Endodermal cell (in vitro differentiated cells): ENCODE measurements at regions not wholly inside any gene's neighbourhood (a gene's known extent, or its start where the extent isn't known, plus 50 kb on each side); places are given as distances from the start of the nearest gene placed in this dataset.

Experiments used
- DNase-seq: peaks from one replicate; pipeline ENCODE4 v3.0.0-alpha.2; 2017
- H3K27ac ChIP-seq: 2 replicates; pipeline ENCODE4 v1.5.1; 2013; ENCODE audit warnings: mild to moderate bottlenecking, low read depth, low read length, moderate library complexity
- H3K27me3 ChIP-seq: 2 replicates; pipeline ENCODE4 v1.6.1; 2013; ENCODE audit warnings: mild to moderate bottlenecking, low read length, moderate library complexity; ENCODE audit not compliant: insufficient read depth, control insufficient read depth, poor library complexity, severe bottlenecking
- H3K36me3 ChIP-seq: 2 replicates; pipeline ENCODE4 v1.7.0; 2013; ENCODE audit warnings: mild to moderate bottlenecking, low read length, moderate library complexity; ENCODE audit not compliant: control insufficient read depth, insufficient read depth
- H3K4me1 ChIP-seq: one replicate; pipeline ENCODE4 v1.7.0; 2013; ENCODE audit warnings: low read length; ENCODE audit not compliant: control insufficient read depth, insufficient read depth
- H3K4me3 ChIP-seq: 2 replicates; pipeline ENCODE4 v1.5.1; 2013; ENCODE audit warnings: mild to moderate bottlenecking, low read length, moderate library complexity
- H3K9ac ChIP-seq: 2 replicates; pipeline ENCODE4 v1.6.1; 2013; ENCODE audit warnings: mild to moderate bottlenecking, low read length, moderate library complexity; ENCODE audit not compliant: poor library complexity, severe bottlenecking; ENCODE audit errors: extremely low read depth
- H3K9me3 ChIP-seq: 2 replicates; pipeline ENCODE4 v1.6.1; 2013; ENCODE audit warnings: mild to moderate bottlenecking, low read length, moderate library complexity; ENCODE audit not compliant: control insufficient read depth
- H3K27ac Mint-ChIP-seq: 2 replicates; pipeline ENCODE4 v1.8.0; 2020; ENCODE audit warnings: mixed read lengths
- H3K27me3 Mint-ChIP-seq: 2 replicates; pipeline ENCODE4 v1.8.0; 2021; ENCODE audit warnings: mild to moderate bottlenecking, mixed read lengths; ENCODE audit not compliant: insufficient read depth
- H3K36me3 Mint-ChIP-seq: 2 replicates; pipeline ENCODE4 v1.8.0; 2020; ENCODE audit warnings: low read depth, mixed read lengths
- H3K4me1 Mint-ChIP-seq: 2 replicates; pipeline ENCODE4 v1.8.0; 2020; ENCODE audit warnings: mixed read lengths
- H3K4me3 Mint-ChIP-seq: 2 replicates; pipeline ENCODE4 v1.8.0; 2020; ENCODE audit warnings: mild to moderate bottlenecking, moderate library complexity, mixed read lengths
- H3K9me3 Mint-ChIP-seq: 2 replicates; pipeline ENCODE4 v1.8.0; 2020; ENCODE audit warnings: mild to moderate bottlenecking, mixed read lengths
- WGBS, 2 experiments: methylation state at CpG; one replicate each; pipeline versions ENCODE4 v1.1.5 to v1.1.7; 2013; ENCODE audit warnings: missing lambda C conversion rate in 2 of 2, mixed read lengths in 1 of 2; ENCODE audit not compliant: insufficient coverage in 1 of 2, insufficient read length in 1 of 2; 5-methylcytosine and 5-hydroxymethylcytosine counted together
- TF ChIP-seq, protein P1 (sequence below): fragments of 200-600 bp; sonication (generic); conservative IDR thresholded peaks from 2 replicates; pipeline ENCODE4 v1.5.0; 2021; ENCODE audit warnings: antibody characterized with exemption, mild to moderate bottlenecking

DNA sequence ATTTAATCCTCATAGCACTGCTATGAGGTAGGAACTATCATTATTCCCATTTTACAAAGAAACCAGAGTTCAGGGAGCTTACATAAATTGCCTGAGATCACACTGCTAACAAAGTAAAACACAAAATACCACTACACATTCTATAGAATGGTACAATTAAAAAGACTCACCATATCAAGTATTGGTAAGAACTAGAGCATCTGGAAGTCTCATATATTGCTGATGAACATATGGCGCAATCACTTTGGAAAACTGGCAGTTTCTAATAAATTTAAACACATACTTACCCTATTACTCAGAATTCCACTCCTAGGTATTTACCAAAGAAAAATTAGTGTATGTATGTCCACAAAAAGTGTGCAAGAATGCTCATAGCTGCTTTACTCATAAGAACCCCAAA, 261.5 kb downstream of the RRAGC start:
- Mint-ChIP-seq H3K27me3 (peaks cover 54% of the 10 kb centered on the region), H3K27ac (no peak overlapping the region), H3K9me3 (peaks cover 2% of the 10 kb centered on the region), H3K4me3 (no peak overlapping the region), H3K4me1 (peaks cover 8% of the 10 kb centered on the region), H3K36me3 (no peaks in the 10 kb centered on the region)
- H3K27ac ChIP-seq, result no peak overlapping the region
- no peaks in the 10 kb centered on the region for H3K4me1 ChIP-seq
- no peaks in the 10 kb centered on the region for H3K9me3 ChIP-seq
- TF ChIP-seq, protein P1, sequence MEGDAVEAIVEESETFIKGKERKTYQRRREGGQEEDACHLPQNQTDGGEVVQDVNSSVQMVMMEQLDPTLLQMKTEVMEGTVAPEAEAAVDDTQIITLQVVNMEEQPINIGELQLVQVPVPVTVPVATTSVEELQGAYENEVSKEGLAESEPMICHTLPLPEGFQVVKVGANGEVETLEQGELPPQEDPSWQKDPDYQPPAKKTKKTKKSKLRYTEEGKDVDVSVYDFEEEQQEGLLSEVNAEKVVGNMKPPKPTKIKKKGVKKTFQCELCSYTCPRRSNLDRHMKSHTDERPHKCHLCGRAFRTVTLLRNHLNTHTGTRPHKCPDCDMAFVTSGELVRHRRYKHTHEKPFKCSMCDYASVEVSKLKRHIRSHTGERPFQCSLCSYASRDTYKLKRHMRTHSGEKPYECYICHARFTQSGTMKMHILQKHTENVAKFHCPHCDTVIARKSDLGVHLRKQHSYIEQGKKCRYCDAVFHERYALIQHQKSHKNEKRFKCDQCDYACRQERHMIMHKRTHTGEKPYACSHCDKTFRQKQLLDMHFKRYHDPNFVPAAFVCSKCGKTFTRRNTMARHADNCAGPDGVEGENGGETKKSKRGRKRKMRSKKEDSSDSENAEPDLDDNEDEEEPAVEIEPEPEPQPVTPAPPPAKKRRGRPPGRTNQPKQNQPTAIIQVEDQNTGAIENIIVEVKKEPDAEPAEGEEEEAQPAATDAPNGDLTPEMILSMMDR, result no peak
- H3K9ac ChIP-seq, result no peak overlapping the region
- H3K4me3 ChIP-seq, result no peak overlapping the region
- no peak for DNase-seq
- peaks cover 4% of the 10 kb centered on the region for H3K27me3 ChIP-seq
- no peaks in the 10 kb centered on the region for H3K36me3 ChIP-seq
- WGBS, 2 experiments, result 100% methylated on average over 1 of the region's 1 CpG; no CpG with 5 or more reads in 1 of the 2 experiments

DNA sequence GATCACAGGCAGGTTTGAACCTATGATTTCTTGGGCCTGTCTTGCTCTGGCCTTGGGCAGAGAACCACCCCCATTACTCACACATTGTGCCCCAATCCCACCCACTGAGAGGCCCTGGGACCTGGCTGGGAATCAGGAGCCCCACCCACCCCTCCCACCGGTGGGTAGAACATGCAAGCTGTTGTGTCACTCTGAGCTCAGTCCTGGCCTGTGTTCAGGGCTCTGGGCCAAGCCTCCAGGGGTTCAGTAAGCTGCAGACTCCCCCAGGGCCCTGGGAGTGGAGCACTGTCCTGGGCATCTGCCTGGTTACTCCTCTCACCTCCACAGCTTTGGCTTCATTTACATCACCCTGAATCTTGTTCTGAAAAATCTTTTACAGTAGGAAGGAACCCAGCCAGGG, 270.5 kb downstream of the RRAGC start:
- Mint-ChIP-seq H3K36me3 (no peaks in the 10 kb centered on the region), H3K4me3 (no peak overlapping the region), H3K4me1 (peaks cover 2% of the 10 kb centered on the region), H3K9me3 (peaks cover 5% of the 10 kb centered on the region), H3K27ac (no peak overlapping the region), H3K27me3 (peaks cover 8% of the 10 kb centered on the region)
- Histone ChIP-seq H3K27ac (no peak overlapping the region), H3K9ac (no peak overlapping the region), H3K4me3 (no peak overlapping the region), H3K36me3 (no peaks in the 10 kb centered on the region), H3K27me3 (no peaks in the 10 kb centered on the region), H3K4me1 (no peaks in the 10 kb centered on the region), H3K9me3 (peaks cover 6% of the 10 kb centered on the region)
- DNase-seq, result peak; percentile 41
- TF ChIP-seq, protein P1, result no peak
- WGBS, 2 experiments, result 68% methylated on average over 1 of the region's 1 CpG; no CpG with 5 or more reads in 1 of the 2 experiments

DNA sequence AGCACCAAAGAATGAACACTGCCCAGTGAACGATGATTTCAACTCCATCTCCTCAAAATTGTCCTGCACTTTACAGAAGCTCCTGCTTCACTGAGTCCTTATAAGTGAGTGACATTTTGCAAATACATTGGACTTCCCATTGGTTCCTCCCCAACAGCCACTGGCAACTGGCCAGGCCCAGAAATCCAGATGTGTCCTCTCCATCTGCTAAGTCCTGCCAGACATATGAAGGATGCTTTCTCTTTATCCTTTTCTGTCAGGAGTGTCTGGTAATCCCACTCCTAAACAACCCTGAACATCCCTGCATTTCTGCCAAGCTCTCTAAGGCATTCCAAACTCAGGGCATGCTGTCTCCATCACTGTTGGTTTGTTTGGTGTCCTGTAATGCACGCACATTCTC, 271.8 kb downstream of the RRAGC start:
- Histone ChIP-seq H3K9me3 (peaks cover 12% of the 10 kb centered on the region), H3K36me3 (no peaks in the 10 kb centered on the region), H3K9ac (no peak overlapping the region), H3K27me3 (no peaks in the 10 kb centered on the region), H3K4me3 (no peak overlapping the region), H3K27ac (no peak overlapping the region), H3K4me1 (no peaks in the 10 kb centered on the region)
- Mint-ChIP-seq H3K9me3 (peaks cover 12% of the 10 kb centered on the region), H3K27ac (no peak overlapping the region), H3K36me3 (no peaks in the 10 kb centered on the region), H3K27me3 (peaks cover 9% of the 10 kb centered on the region), H3K4me1 (peaks cover 2% of the 10 kb centered on the region), H3K4me3 (no peak overlapping the region)
- WGBS, 2 experiments, result 91 to 100% methylated on average over 2 of the region's 2 CpGs
- TF ChIP-seq, protein P1, result no peak
- DNase-seq, result peak; percentile 22
